VCaP (cell line): ENCODE measurements at regions not wholly inside any gene's neighbourhood (a gene's known extent, or its start where the extent isn't known, plus 50 kb on each side); places are given as distances from the start of the nearest gene placed in this dataset.
"Not testable (repeated sequence)": the region's sequence is repeated elsewhere in the genome, so short reads cannot be mapped to it uniquely, and the experiment has no call there.

ENCODE experiments used
- H3K27ac ChIP-seq: fragments of 450-650 bp; 2 replicates; pipeline ENCODE4 v1.5.1; 2017
- TF ChIP-seq, protein P1 (sequence below): fragments of 450-650 bp; conservative IDR thresholded peaks from 2 replicates; pipeline ENCODE4 v1.5.1; 2017; ENCODE audit warnings: mild to moderate bottlenecking, moderate library complexity

DNA sequence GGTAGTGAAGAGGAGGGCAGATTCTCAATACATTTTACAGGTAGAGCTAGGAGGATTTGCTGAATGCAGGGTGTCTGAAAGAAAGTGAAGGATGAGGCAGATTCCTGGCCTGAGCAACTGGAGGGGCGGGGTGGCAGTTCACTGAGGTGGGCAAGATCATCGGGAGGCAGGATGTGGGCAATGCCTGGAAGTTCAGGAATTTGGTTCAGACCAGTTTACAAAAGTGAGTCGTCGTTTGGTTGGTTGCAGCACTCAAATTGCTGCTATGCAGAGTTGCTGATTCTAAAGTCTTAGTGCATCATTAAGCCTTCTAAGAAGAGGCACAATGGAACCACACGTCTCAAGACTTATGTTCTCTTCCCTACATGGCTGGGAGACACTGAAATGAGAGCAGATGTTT is 134.0 kb downstream of the MFSD1 start:
- TF ChIP-seq, protein P1, sequence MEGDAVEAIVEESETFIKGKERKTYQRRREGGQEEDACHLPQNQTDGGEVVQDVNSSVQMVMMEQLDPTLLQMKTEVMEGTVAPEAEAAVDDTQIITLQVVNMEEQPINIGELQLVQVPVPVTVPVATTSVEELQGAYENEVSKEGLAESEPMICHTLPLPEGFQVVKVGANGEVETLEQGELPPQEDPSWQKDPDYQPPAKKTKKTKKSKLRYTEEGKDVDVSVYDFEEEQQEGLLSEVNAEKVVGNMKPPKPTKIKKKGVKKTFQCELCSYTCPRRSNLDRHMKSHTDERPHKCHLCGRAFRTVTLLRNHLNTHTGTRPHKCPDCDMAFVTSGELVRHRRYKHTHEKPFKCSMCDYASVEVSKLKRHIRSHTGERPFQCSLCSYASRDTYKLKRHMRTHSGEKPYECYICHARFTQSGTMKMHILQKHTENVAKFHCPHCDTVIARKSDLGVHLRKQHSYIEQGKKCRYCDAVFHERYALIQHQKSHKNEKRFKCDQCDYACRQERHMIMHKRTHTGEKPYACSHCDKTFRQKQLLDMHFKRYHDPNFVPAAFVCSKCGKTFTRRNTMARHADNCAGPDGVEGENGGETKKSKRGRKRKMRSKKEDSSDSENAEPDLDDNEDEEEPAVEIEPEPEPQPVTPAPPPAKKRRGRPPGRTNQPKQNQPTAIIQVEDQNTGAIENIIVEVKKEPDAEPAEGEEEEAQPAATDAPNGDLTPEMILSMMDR: no peak
- no peak overlapping the region for H3K27ac ChIP-seq

DNA sequence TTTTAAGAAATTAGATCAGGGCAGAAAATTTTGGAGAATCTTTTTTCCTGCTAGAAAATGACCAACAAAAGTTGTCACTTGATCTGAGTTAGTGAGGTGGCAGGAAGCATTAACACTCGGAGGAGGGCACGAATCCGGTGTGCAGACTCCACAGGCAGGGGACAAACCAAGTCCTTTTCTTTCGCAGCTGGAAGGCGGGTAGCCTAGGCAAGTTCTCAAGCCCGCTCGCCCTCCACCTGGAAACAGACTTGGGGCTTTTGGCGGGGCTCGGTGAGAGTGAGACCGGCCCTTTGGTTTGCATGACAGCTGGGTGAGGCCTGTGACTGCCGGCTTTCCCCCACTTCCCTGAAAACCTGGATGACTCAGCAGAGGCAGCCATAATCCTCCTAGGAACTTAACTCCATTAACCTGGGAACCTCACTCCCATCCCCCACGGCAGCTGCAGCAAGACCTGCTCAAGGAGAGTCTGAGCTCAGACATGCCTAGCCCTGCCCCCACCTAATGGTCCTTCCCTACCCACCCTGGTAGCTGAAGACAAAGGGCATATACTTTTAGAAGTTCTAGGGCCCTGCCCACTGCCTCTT is 134.8 kb downstream of the MFSD1 start:
- H3K27ac ChIP-seq: no peak overlapping the region
- TF ChIP-seq, protein P1: no peak

DNA sequence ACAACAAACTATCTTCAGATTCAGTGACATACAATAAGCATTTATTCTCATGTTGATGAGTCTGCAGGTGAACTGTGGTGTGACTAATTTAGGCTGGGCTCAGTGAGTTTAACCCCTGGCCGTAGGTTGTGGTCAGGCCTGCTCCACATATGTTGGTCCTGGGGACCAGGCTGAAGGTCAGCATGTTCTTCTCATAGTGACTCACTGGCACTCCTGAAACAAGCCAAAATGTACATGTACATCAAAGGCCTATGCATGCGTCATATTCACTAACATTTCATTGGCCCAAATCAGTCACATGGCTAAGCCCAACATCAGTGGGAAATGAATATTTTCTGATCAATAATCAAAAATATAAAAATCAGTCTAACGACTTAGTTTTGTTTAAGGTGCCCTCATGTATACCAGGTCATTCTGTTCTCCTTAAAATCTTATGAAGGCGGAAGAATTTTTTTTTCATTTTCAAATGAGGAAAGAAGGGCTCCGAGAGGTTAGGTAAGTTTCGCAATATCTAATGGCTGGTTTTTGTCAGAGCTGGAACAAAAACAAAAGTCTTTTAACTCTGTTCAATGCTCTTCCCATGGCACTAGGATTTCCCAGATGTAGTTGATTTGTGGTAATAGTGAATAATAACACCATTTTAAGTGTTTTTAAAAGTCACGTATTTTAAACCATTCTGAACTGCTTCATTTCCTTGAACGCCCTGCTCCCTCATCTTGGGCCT is 148.5 kb downstream of the MFSD1 start:
- TF ChIP-seq, protein P1: no peak
- no peak overlapping the region for H3K27ac ChIP-seq

DNA sequence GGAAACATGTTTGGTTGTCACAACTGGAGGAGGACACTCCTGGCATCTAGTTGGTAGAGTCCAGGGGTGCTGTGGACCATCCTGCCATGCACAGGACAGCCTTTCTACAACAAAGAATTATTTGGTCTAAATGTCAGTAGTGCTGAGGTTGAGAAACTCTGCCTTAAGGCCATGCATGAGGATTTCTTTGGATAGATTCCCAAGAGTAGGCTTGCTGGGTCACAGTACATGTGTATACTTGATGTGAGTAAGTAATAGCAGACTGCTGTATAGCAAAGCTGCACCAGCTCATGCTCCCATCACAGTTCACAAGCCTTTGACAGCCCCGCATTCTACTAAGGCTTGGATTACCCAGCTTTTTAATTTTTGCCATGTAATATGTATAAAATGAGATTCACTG is 151.3 kb downstream of the MFSD1 start:
- H3K27ac ChIP-seq: no peak overlapping the region
- TF ChIP-seq, protein P1: no peak

DNA sequence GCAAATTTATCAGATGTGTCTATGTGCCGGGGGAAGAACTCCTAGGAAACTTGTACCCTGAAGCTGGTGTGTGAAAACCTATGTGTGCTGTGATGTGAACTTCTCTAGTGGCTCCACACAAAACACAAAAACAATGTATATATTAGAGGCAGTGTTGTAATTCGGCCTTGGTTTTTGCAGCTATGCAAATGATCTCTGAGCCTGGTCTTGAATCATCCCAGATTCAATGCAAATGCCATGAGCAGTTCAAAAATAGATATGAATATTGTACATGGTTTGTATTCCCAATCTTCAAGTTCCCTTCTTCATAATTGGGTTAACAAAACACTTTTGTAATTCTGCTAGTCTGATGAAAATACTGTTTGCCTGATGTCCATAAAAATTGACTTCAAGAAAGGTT is 152.6 kb downstream of the MFSD1 start:
- H3K27ac ChIP-seq: no peak overlapping the region

DNA sequence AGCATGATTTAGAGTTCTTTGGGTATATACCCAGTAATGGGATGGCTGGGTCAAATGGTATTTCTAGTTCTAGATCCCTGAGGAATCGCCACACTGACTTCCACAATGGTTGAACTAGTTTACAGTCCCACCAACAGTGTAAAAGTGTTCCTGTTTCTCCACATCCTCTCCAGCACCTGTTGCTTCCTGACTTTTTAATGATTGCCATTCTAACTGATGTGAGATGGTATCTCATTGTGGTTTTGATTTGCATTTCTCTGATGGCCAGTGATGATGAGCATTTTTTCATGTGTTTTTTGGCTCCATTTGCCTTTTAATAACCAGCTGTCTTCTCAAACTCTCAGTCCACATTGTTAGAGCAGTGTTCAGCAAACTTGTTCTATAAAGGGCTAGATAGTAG is 155.9 kb downstream of the MFSD1 start:
- H3K27ac ChIP-seq: not testable (repeated sequence)

More for the DNA sequence above, 152.6 kb downstream of the MFSD1 start:
- TF ChIP-seq, protein P1: no peak

DNA sequence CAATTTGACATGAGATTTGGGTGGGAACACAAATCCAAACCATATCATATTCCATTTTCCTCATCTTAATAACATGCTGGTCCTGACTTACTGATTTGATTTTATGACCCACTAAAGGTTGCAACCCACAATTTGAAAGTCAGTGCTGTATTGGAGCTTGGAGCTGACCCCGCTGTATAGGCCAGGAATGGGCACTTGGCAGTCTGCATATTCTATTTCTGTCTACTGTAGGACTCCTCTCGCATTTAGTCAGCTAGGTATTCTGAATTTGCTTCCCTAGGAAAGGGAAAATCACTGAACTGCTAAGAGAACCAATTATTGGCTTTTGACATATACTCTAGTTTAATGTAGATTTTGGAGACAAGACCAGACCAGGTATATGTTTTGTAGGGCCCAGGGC is 157.0 kb downstream of the MFSD1 start:
- TF ChIP-seq, protein P1: no peak

DNA sequence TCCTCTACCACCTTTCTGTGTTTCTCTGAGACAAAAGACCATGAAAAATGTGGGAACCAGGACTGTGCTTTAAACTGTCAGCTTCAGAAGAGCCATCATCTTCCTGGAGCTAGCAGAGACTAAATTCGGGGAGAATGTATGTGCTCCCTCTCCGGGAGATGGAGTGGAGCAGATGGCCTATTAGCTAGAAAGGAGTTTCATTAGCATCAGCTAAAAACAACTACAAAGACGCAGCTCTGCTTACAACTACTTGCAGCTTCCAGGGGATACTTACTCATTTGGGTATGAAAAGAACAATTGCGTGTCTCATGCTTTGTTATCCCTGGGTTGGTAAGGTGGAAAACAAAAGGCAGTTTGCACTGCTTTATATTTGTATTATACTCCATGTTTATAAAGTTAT is 159.6 kb downstream of the MFSD1 start:
- no peak overlapping the region for H3K27ac ChIP-seq
- TF ChIP-seq, protein P1: no peak

More for the DNA sequence above, 157.0 kb downstream of the MFSD1 start:
- no peak overlapping the region for H3K27ac ChIP-seq
